Tibial artery (tissue), 4 donors: ENCODE measurements at regions not wholly inside any gene's neighbourhood (a gene's known extent, or its start where the extent isn't known, plus 50 kb on each side); places are given as distances from the start of the nearest gene placed in this dataset.

Experiments used
- DNase-seq, 2 donors: peaks; one replicate each; pipeline ENCODE4 v3.0.0-alpha.2; 2019
- H3K27ac ChIP-seq, 2 donors: fragments of 200-600 bp; sonication (generic) in 1 of 2; 1 replicate in 1 of 2; 2 replicates in 1 of 2; pipeline ENCODE4 v1.5.1; 2018 to 2019; ENCODE audit warnings: mild to moderate bottlenecking in 1 of 2
- H3K27me3 ChIP-seq, 2 donors: fragments of 200-600 bp; sonication (generic) in 1 of 2; one replicate each; pipeline versions ENCODE4 v1.5.1 to v1.6.0; 2016 to 2019
- H3K36me3 ChIP-seq, 3 donors: fragments of 200-600 bp; sonication (generic) in 2 of 3; one replicate each; pipeline ENCODE4 v1.5.1; 2016 to 2019; ENCODE audit warnings: mild to moderate bottlenecking in 2 of 3
- H3K4me1 ChIP-seq, 4 donors: fragments of 200-600 bp; sonication (generic) in 2 of 4; 1 replicate in 3 of 4; 2 replicates in 1 of 4; pipeline ENCODE4 v1.5.1; 2016 to 2019
- H3K4me3 ChIP-seq, 2 donors: fragments of 200-600 bp; sonication (generic) in 1 of 2; 1 replicate in 1 of 2; 2 replicates in 1 of 2; pipeline ENCODE4 v1.5.1; 2018 to 2019; ENCODE audit warnings: mild to moderate bottlenecking in 2 of 2
- H3K9me3 ChIP-seq, 3 donors: fragments of 200-600 bp; sonication (generic) in 1 of 3; one replicate each; pipeline ENCODE4 v1.5.1; 2016 to 2019
- CTCF ChIP-seq, 2 experiments: fragments of 200-600 bp in 1 of 2; fragments of 450-650 bp in 1 of 2; IDR thresholded peaks; one replicate each; pipeline ENCODE4 v1.5.1; 2017 to 2019; ENCODE audit warnings: antibody characterized with exemption in 2 of 2, mild to moderate bottlenecking in 1 of 2, moderate library complexity in 1 of 2
- intact Hi-C: fragments of 100-400 bp; cut with DNase I; formaldehyde crosslinking; loops from one replicate; pipeline ENCODE4 v1.15.0; 2023; ENCODE audit warnings: low total_unique reads

- H3K27ac ChIP-seq: peak overlapping the region; percentile 8 to 68
- intact Hi-C loops: no loop called here
- H3K9me3 ChIP-seq: no peaks in the 10 kb centered on the region
- no peaks in the 10 kb centered on the region for H3K27me3 ChIP-seq
- no peak overlapping the region for H3K4me3 ChIP-seq
- DNase-seq: no peak
- H3K4me1 ChIP-seq: peaks cover 0 to 45% (median 9%) of the 10 kb centered on the region in 4 donors
- TF ChIP-seq CTCF (IDR thresholded peaks at IDR 0.05): no peak
- no peaks in the 10 kb centered on the region for H3K36me3 ChIP-seq
Measured at GRCh38 chr5:34517249-34517648, 138.9 kb upstream of the RAI14 start.

DNA sequence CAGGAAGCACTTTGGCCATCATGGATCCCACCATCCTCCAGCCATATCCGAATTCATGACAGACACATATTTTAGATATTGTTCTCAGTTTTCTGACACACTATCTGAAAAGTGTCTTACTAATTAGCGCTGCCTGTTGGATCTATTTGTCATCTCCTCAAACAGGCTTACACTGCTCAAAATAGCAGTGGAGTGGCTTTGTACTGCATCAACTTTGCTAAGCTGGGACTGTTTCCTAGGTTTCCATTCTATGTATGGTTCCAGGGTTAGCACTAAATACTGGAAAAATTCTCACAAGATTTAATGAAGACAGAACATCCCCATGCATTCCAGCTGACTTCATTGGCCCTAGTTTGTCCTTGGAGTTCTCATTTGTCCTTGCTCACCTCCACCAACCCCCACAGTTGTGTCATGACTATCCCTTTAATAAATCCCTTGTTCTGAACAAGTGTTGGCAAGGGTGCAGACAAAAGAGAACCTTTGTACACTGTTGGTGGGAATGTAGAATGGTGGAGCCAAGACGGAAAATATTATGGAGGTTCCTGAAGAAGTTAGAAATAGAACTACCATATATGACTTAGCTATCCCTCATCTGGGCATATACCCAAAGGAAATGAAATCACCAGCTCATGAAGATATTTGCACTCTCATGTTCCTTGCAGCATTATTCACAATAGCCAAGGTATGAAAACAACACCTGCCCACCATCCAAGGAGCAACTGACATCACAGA, 136.5 kb upstream of the RAI14 start:
- Histone ChIP-seq H3K27ac (peak overlapping the region; percentile 67 to 68), H3K9me3 (no peaks in the 10 kb centered on the region), H3K4me3 (no peak overlapping the region), H3K4me1 (peaks cover 0 to 62% (median 17%) of the 10 kb centered on the region in 4 donors), H3K27me3 (no peaks in the 10 kb centered on the region), H3K36me3 (no peaks in the 10 kb centered on the region)
- TF ChIP-seq CTCF (IDR thresholded peaks at IDR 0.05): peak; percentile 2 to 13
- intact Hi-C loops: loop anchor here (5.0 to 10.0 kb wide), 2 partner anchors 32 to 165 kb away; no protein-coding TSS in a partner anchor
- DNase-seq: no peak

DNA sequence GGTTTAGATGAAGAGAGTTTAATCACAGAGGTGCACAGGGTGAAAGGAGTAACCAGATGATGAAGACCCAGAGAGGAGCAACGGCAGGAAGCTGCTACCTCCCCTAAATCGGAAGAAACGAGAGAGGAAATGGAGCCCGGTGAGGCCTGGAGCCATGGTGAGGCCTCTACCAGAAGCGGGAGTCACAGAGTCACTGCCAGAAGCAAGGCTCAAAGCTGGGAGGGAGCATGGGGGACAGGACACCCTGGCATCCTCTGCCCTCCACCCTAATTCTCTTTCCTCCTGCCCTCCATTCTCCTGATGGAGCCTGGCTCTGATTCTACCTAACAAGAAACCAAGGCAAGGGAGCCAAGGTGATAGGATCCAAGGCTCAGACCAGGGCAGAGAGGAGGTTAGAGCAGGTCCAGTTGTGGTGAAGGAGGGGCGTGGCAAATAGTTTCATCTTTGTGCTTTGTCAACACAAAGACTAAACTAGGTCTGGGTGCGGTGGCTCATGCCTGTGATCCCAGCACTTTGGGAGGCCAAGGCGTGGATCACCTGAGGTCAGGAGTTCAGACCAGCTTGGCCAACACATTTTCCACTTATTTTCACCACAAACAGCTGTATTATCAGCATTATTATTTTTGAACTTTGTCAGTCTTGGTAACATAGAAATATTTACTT, 134.4 kb upstream of the RAI14 start:
- intact Hi-C loops: loop anchor here (2.0 to 10.0 kb wide), 3 partner anchors 34 to 377 kb away; no protein-coding TSS in a partner anchor
- peak overlapping the region; percentile 32 to 68 for H3K27ac ChIP-seq
- peaks cover 0 to 73% (median 15%) of the 10 kb centered on the region in 4 donors for H3K4me1 ChIP-seq
- no peak overlapping the region for H3K4me3 ChIP-seq
- no peaks in the 10 kb centered on the region for H3K9me3 ChIP-seq
- H3K36me3 ChIP-seq: no peaks in the 10 kb centered on the region
- no peaks in the 10 kb centered on the region for H3K27me3 ChIP-seq
- TF ChIP-seq CTCF (IDR thresholded peaks at IDR 0.05): no peak
- no peak for DNase-seq

- DNase-seq: peak; percentile 77 to 82
- Histone ChIP-seq H3K36me3 (no peaks in the 10 kb centered on the region), H3K4me3 (no peak overlapping the region), H3K27me3 (no peaks in the 10 kb centered on the region), H3K9me3 (no peaks in the 10 kb centered on the region), H3K4me1 (peaks cover 0 to 67% (median 12%) of the 10 kb centered on the region in 4 donors), H3K27ac (peak overlapping the region in 1 of 2 donors; percentile 68)
- TF ChIP-seq CTCF (IDR thresholded peaks at IDR 0.05): peak; percentile 69 to 81
- intact Hi-C loops: loop anchor here (2.0 to 10.0 kb wide), 3 partner anchors 35 to 376 kb away; no protein-coding TSS in a partner anchor
Measured at GRCh38 chr5:34522599-34523386, 133.3 kb upstream of the RAI14 start.

DNA sequence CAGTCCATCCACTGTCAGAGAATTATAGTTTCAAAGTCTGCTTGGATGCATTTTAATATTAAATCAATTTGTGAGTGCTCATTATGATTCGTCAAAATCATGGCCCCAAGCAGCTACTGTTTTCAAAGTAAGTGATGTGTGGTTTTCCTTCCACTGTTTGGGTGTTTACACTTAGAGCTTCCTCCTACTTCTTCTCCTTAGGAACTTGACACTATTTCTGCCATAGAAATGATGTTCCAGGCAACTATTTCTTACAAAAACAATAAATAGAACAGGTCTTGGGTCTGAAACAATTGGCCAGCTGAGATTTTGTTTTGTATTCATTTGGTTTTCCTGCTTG, 132.8 kb upstream of the RAI14 start:
- no peak for DNase-seq
- no peak overlapping the region for H3K4me3 ChIP-seq
- H3K9me3 ChIP-seq: no peaks in the 10 kb centered on the region
- no peaks in the 10 kb centered on the region for H3K36me3 ChIP-seq
- peaks cover 0 to 63% (median 12%) of the 10 kb centered on the region in 4 donors for H3K4me1 ChIP-seq
- H3K27ac ChIP-seq: peak overlapping the region in 1 of 2 donors; percentile 68
- no peak for TF ChIP-seq CTCF (IDR thresholded peaks at IDR 0.05)
- intact Hi-C loops: loop anchor here (2.0 to 10.0 kb wide), 3 partner anchors 36 to 375 kb away; no protein-coding TSS in a partner anchor
- H3K27me3 ChIP-seq: no peaks in the 10 kb centered on the region
